ENCODE measurements at regions not wholly inside any gene's neighbourhood (a gene's known extent, or its start where the extent isn't known, plus 50 kb on each side); places are given as distances from the start of the nearest gene placed in this dataset.

GRCh38 chr2:104472076-104472475 is 381.8 kb upstream of the POU3F3 start:
- H3K9me3 ChIP-seq (ENCODE audit: control insufficient read depth, insufficient read depth, low read length) = no peaks in the 10 kb centered on the region
- no peak for DNase-seq (ENCODE audit: low read depth in 4 of 6, low spot score in 6 of 6)
- no peak overlapping the region for H3K4me3 ChIP-seq (ENCODE audit: low read depth, low read length)
- no peaks in the 10 kb centered on the region for H3K27me3 ChIP-seq (ENCODE audit: control insufficient read depth, insufficient read depth, low read length)
- no peaks in the 10 kb centered on the region for H3K4me1 ChIP-seq (ENCODE audit: control insufficient read depth, insufficient read depth, low read length)
- H3K36me3 ChIP-seq (ENCODE audit: control insufficient read depth, insufficient read depth, low read length) = no peaks in the 10 kb centered on the region
- WGBS (ENCODE audit: insufficient coverage) = 86% methylated on average over 1 of the region's 2 CpGs
- no peak overlapping the region for H3K27ac ChIP-seq (ENCODE audit: low read depth, low read length)

- H3K9me3 ChIP-seq (ENCODE audit: control insufficient read depth, insufficient read depth, low read length) = no peaks in the 10 kb centered on the region
- DNase-seq (ENCODE audit: low read depth in 4 of 6, low spot score in 6 of 6) = peak in 2 of 6 donors; percentile 41 to 69
- no peaks in the 10 kb centered on the region for H3K27me3 ChIP-seq (ENCODE audit: control insufficient read depth, insufficient read depth, low read length)
- no peaks in the 10 kb centered on the region for H3K4me1 ChIP-seq (ENCODE audit: control insufficient read depth, insufficient read depth, low read length)
- H3K4me3 ChIP-seq (ENCODE audit: low read depth, low read length) = no peak overlapping the region
- H3K27ac ChIP-seq (ENCODE audit: low read depth, low read length) = no peak overlapping the region
- no peaks in the 10 kb centered on the region for H3K36me3 ChIP-seq (ENCODE audit: control insufficient read depth, insufficient read depth, low read length)
- WGBS (ENCODE audit: insufficient coverage) = 25% methylated on average over 1 of the region's 2 CpGs
These were observed 380.4 kb upstream of the POU3F3 start for GRCh38 chr2:104473546-104473945.

- 55% methylated on average over 5 of the region's 6 CpGs for WGBS (ENCODE audit: insufficient coverage)
- no peaks in the 10 kb centered on the region for H3K36me3 ChIP-seq (ENCODE audit: control insufficient read depth, insufficient read depth, low read length)
- H3K4me1 ChIP-seq (ENCODE audit: control insufficient read depth, insufficient read depth, low read length) = no peaks in the 10 kb centered on the region
- H3K27ac ChIP-seq (ENCODE audit: low read depth, low read length) = no peak overlapping the region
- no peaks in the 10 kb centered on the region for H3K9me3 ChIP-seq (ENCODE audit: control insufficient read depth, insufficient read depth, low read length)
- no peaks in the 10 kb centered on the region for H3K27me3 ChIP-seq (ENCODE audit: control insufficient read depth, insufficient read depth, low read length)
- H3K4me3 ChIP-seq (ENCODE audit: low read depth, low read length) = no peak overlapping the region
- peak in 2 of 6 donors; percentile 35 to 58 for DNase-seq (ENCODE audit: low read depth in 4 of 6, low spot score in 6 of 6)
These were observed 379.2 kb upstream of the POU3F3 start for GRCh38 chr2:104474716-104475115.

DNA sequence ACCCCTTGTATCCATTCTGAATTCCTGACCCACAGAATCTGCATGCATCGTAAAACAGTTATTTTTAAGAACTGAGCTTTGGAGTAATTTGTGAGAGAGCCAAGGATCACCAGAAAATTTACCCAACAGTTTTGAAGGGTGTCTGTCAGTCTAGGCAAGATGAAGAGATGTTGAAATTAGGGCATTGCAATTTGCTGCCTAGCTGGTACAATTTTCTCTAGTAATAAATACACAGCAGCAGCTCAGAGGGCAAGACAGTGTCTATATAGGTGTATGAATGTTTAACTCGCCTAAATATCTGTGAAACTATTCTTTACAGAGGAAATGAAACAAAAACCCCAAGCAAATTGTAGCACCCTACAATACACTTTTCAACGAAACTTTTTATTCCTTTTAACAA is 377.8 kb upstream of the POU3F3 start:
- Histone ChIP-seq H3K27ac (ENCODE audit: low read depth, low read length) (no peak overlapping the region), H3K9me3 (ENCODE audit: control insufficient read depth, insufficient read depth, low read length) (no peaks in the 10 kb centered on the region), H3K4me1 (ENCODE audit: control insufficient read depth, insufficient read depth, low read length) (no peaks in the 10 kb centered on the region), H3K27me3 (ENCODE audit: control insufficient read depth, insufficient read depth, low read length) (no peaks in the 10 kb centered on the region), H3K36me3 (ENCODE audit: control insufficient read depth, insufficient read depth, low read length) (no peaks in the 10 kb centered on the region), H3K4me3 (ENCODE audit: low read depth, low read length) (no peak overlapping the region)
- DNase-seq (ENCODE audit: low read depth in 4 of 6, low spot score in 6 of 6) = no peak
- WGBS (ENCODE audit: insufficient coverage) = 60% methylated on average over 1 of the region's 3 CpGs

DNA sequence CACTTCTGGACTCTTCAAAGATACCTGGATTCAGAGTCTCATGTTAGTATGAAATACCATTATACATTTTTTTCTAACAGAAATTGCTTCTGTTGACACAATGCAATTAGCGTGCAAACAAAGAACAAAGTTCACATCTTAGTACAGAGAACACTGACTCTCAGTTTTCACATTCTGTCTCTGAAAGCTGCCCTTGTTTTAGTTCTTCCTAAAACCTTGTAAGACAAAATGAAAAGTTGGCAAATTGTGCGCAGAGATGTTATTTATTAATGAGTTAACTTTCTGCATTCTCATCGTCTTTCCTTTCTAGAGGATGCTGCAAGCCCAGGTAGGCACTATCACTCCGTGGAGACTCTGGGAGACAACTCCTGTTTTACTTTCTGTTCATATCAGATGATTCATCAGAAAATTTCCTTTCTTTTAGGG is 377.3 kb upstream of the POU3F3 start:
- Histone ChIP-seq H3K27ac (ENCODE audit: low read depth, low read length) (no peak overlapping the region), H3K27me3 (ENCODE audit: control insufficient read depth, insufficient read depth, low read length) (no peaks in the 10 kb centered on the region), H3K4me3 (ENCODE audit: low read depth, low read length) (no peak overlapping the region), H3K36me3 (ENCODE audit: control insufficient read depth, insufficient read depth, low read length) (no peaks in the 10 kb centered on the region), H3K9me3 (ENCODE audit: control insufficient read depth, insufficient read depth, low read length) (no peaks in the 10 kb centered on the region), H3K4me1 (ENCODE audit: control insufficient read depth, insufficient read depth, low read length) (no peaks in the 10 kb centered on the region)
- WGBS (ENCODE audit: insufficient coverage) = no CpG with 5 or more reads among the region's 4 CpGs
- DNase-seq (ENCODE audit: low read depth in 4 of 6, low spot score in 6 of 6) = no peak

DNA sequence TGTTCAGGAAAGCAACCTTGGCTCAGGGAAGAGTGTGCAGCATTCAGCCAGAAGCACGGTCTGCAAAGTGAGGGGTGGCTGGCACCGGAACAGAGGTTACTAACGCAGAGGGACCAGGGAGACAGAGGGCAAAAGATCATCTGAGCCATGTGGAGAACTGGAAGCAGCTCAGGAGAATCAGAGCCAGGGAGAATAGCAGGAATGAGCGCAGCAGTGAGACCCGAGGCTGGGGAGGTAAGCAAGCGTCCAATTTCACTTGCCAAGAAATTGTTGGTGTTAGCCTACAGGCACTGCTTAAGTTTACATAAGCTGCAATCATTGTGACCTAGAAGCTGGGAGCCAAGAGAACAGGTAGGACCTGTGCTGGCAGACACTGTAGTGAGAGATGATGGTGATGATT is 372.6 kb upstream of the POU3F3 start:
- WGBS (ENCODE audit: insufficient coverage) = 74% methylated on average over 6 of the region's 6 CpGs
- no peak overlapping the region for H3K27ac ChIP-seq (ENCODE audit: low read depth, low read length)
- H3K4me3 ChIP-seq (ENCODE audit: low read depth, low read length) = no peak overlapping the region
- no peaks in the 10 kb centered on the region for H3K36me3 ChIP-seq (ENCODE audit: control insufficient read depth, insufficient read depth, low read length)
- no peaks in the 10 kb centered on the region for H3K4me1 ChIP-seq (ENCODE audit: control insufficient read depth, insufficient read depth, low read length)
- H3K27me3 ChIP-seq (ENCODE audit: control insufficient read depth, insufficient read depth, low read length) = no peaks in the 10 kb centered on the region
- no peaks in the 10 kb centered on the region for H3K9me3 ChIP-seq (ENCODE audit: control insufficient read depth, insufficient read depth, low read length)
- DNase-seq (ENCODE audit: low read depth in 4 of 6, low spot score in 6 of 6) = no peak

DNA sequence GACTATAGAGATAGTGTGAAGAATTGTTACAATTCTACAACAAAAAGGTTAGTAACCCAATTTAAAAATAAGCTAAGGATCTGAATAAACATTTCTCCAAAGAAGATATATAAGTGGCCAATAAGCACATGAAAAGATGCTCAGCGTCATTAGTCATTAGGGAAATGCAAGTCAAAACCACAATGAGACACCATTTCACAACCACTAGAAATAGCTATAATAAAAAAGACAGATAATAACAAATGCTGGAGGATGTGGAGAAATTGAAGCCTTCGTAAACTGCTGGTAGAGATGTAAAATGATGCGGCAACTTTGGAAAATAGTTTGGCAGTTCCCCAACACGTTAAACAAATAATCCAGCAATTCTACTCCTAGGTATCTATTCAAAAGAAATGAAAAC is 366.5 kb upstream of the POU3F3 start:
- H3K27ac ChIP-seq (ENCODE audit: low read depth, low read length) = no peak overlapping the region
- no peaks in the 10 kb centered on the region for H3K4me1 ChIP-seq (ENCODE audit: control insufficient read depth, insufficient read depth, low read length)
- WGBS (ENCODE audit: insufficient coverage) = no CpG with 5 or more reads among the region's 4 CpGs
- no peaks in the 10 kb centered on the region for H3K27me3 ChIP-seq (ENCODE audit: control insufficient read depth, insufficient read depth, low read length)
- H3K4me3 ChIP-seq (ENCODE audit: low read depth, low read length) = no peak overlapping the region
- DNase-seq (ENCODE audit: low read depth in 4 of 6, low spot score in 6 of 6) = no peak
- no peaks in the 10 kb centered on the region for H3K36me3 ChIP-seq (ENCODE audit: control insufficient read depth, insufficient read depth, low read length)
- H3K9me3 ChIP-seq (ENCODE audit: control insufficient read depth, insufficient read depth, low read length) = no peaks in the 10 kb centered on the region

DNA sequence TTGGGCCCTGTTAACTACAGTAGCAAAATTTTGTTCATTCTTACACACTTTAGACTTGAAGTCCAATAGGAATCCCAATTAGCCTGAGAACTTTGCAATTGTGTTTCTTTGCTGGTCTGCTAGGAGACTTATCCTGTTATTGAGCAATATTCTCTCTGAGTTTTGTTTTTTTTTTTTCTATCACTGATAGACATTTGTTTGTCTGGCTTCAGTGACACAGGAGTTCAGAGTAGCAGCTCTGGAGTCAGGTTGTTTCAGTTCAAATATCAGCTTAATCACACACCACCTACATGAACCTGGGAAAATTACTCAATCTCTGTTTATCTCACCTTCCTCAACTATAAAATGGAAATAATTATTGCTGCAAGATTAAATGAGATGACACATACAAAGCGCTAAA is 360.2 kb upstream of the POU3F3 start:
- no peak for DNase-seq (ENCODE audit: low read depth in 4 of 6, low spot score in 6 of 6)
- H3K36me3 ChIP-seq (ENCODE audit: control insufficient read depth, insufficient read depth, low read length) = no peaks in the 10 kb centered on the region
- no peaks in the 10 kb centered on the region for H3K9me3 ChIP-seq (ENCODE audit: control insufficient read depth, insufficient read depth, low read length)
- 100% methylated on average over 1 of the region's 1 CpG for WGBS (ENCODE audit: insufficient coverage)
- no peaks in the 10 kb centered on the region for H3K4me1 ChIP-seq (ENCODE audit: control insufficient read depth, insufficient read depth, low read length)
- no peaks in the 10 kb centered on the region for H3K27me3 ChIP-seq (ENCODE audit: control insufficient read depth, insufficient read depth, low read length)
- H3K4me3 ChIP-seq (ENCODE audit: low read depth, low read length) = no peak overlapping the region
- no peak overlapping the region for H3K27ac ChIP-seq (ENCODE audit: low read depth, low read length)

DNA sequence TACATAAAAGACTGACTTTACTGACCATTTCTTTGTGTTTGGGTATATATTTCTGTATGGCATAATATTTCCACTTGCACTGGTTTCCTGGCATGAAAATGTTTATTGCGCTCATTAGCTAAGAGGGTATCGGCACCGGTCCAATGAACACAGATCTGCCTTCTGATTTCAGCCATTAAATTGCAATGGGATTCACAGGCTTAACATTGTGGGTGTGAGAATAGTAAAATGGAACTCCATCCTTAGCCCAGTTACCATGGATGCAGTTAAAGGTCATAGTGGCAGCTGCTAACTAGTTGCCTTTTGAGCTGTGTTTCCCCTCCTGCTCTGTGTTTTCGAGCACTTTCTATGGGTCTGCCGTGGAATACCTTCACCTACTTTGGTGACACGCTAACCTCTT is 352.6 kb upstream of the POU3F3 start:
- peaks cover 2% of the 10 kb centered on the region for H3K27me3 ChIP-seq (ENCODE audit: control insufficient read depth, insufficient read depth, low read length)
- peak in 2 of 6 donors; percentile 70 to 80 for DNase-seq (ENCODE audit: low read depth in 4 of 6, low spot score in 6 of 6)
- H3K4me1 ChIP-seq (ENCODE audit: control insufficient read depth, insufficient read depth, low read length) = peaks cover 9% of the 10 kb centered on the region
- no peak overlapping the region for H3K27ac ChIP-seq (ENCODE audit: low read depth, low read length)
- no peaks in the 10 kb centered on the region for H3K9me3 ChIP-seq (ENCODE audit: control insufficient read depth, insufficient read depth, low read length)
- no peaks in the 10 kb centered on the region for H3K36me3 ChIP-seq (ENCODE audit: control insufficient read depth, insufficient read depth, low read length)
- H3K4me3 ChIP-seq (ENCODE audit: low read depth, low read length) = no peak overlapping the region
- WGBS (ENCODE audit: insufficient coverage) = 39% methylated on average over 3 of the region's 6 CpGs

DNA sequence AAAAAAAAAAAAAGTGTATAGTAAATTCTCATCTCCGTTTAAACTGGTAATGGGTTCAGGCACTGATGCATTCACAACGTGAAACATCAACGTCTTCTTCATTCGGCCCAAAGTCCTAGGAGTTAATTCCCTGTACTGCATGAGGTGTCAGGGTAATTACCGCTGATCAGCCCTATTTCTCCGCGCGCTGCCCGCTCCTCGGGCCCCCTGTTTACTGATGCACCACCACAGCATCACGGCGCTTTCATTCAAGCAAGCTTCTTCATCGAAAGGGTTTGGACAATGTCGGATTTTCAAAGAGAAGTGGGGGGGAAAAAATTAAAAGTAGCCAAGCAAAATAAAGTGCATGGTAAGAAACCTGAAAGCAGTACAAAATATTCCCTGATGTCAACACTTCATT is 352.0 kb upstream of the POU3F3 start:
- Histone ChIP-seq H3K36me3 (ENCODE audit: control insufficient read depth, insufficient read depth, low read length) (no peaks in the 10 kb centered on the region), H3K9me3 (ENCODE audit: control insufficient read depth, insufficient read depth, low read length) (no peaks in the 10 kb centered on the region), H3K4me3 (ENCODE audit: low read depth, low read length) (no peak overlapping the region), H3K27me3 (ENCODE audit: control insufficient read depth, insufficient read depth, low read length) (peaks cover 2% of the 10 kb centered on the region), H3K27ac (ENCODE audit: low read depth, low read length) (no peak overlapping the region), H3K4me1 (ENCODE audit: control insufficient read depth, insufficient read depth, low read length) (peaks cover 9% of the 10 kb centered on the region)
- DNase-seq (ENCODE audit: low read depth in 4 of 6, low spot score in 6 of 6) = peak in 1 of 6 donors; percentile 49
- 57% methylated on average over 4 of the region's 14 CpGs for WGBS (ENCODE audit: insufficient coverage)

All from spinal cord (tissue), 9 donors.